Esophagus squamous epithelium (tissue), 4 donors: ENCODE measurements at regions not wholly inside any gene's neighbourhood (a gene's known extent, or its start where the extent isn't known, plus 50 kb on each side); places are given as distances from the start of the nearest gene placed in this dataset.

Experiments
- POLR2A ChIP-seq, 4 donors: fragments of 450-650 bp; IDR thresholded peaks; one replicate each; pipeline ENCODE4 v1.6.1; 2017; ENCODE audit warnings: antibody characterized with exemption in 4 of 4, mild to moderate bottlenecking in 4 of 4, moderate library complexity in 3 of 4
- TF ChIP-seq, protein P1 (sequence below), 6 experiments: fragments of 450-650 bp in 4 of 6; fragments of 200-600 bp in 2 of 6; sonication (generic) in 2 of 6; IDR thresholded peaks; one replicate each; pipeline ENCODE4 v1.5.1; 2016 to 2019; ENCODE audit warnings: antibody characterized with exemption in 6 of 6, mild to moderate bottlenecking in 4 of 6, moderate library complexity in 4 of 6

DNA sequence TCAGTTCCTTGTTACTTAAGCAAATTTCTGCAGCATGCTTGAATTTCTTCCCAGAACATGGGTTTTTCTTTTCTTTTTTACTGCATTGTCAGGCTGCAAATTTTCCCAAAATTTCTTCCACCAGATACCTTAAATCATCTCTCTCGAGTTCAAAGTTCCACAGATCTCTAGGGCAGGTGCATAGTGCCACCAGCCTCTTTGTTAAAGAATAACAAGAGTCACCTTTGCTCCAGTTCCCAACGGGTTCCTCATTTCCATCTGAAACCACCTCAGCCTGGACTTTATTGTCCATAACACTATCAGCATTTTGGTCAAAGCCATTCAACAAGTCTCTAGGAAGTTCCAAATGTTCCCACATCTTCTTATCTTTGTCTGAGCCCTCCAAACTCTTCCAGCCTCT lies 389.2 kb downstream of the NXPH1 start:
- TF ChIP-seq, protein P1, sequence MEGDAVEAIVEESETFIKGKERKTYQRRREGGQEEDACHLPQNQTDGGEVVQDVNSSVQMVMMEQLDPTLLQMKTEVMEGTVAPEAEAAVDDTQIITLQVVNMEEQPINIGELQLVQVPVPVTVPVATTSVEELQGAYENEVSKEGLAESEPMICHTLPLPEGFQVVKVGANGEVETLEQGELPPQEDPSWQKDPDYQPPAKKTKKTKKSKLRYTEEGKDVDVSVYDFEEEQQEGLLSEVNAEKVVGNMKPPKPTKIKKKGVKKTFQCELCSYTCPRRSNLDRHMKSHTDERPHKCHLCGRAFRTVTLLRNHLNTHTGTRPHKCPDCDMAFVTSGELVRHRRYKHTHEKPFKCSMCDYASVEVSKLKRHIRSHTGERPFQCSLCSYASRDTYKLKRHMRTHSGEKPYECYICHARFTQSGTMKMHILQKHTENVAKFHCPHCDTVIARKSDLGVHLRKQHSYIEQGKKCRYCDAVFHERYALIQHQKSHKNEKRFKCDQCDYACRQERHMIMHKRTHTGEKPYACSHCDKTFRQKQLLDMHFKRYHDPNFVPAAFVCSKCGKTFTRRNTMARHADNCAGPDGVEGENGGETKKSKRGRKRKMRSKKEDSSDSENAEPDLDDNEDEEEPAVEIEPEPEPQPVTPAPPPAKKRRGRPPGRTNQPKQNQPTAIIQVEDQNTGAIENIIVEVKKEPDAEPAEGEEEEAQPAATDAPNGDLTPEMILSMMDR (IDR thresholded peaks at IDR 0.05) = no peak
- TF ChIP-seq POLR2A (IDR thresholded peaks at IDR 0.05) = no peak
